HG03139 (cell line): ENCODE measurements at regions not wholly inside any gene's neighbourhood (a gene's known extent, or its start where the extent isn't known, plus 50 kb on each side); places are given as distances from the start of the nearest gene placed in this dataset.

ENCODE experiments used
- ATAC-seq: cut with Tn5 transposase; IDR thresholded peaks from one replicate; pipeline ENCODE4 v1.9.1; 2021; ENCODE audit not compliant: unreplicated experiment

GRCh38 chrX:13151828-13152517, 107.6 kb upstream of the FAM9C start:
- ATAC-seq, result no peak

DNA sequence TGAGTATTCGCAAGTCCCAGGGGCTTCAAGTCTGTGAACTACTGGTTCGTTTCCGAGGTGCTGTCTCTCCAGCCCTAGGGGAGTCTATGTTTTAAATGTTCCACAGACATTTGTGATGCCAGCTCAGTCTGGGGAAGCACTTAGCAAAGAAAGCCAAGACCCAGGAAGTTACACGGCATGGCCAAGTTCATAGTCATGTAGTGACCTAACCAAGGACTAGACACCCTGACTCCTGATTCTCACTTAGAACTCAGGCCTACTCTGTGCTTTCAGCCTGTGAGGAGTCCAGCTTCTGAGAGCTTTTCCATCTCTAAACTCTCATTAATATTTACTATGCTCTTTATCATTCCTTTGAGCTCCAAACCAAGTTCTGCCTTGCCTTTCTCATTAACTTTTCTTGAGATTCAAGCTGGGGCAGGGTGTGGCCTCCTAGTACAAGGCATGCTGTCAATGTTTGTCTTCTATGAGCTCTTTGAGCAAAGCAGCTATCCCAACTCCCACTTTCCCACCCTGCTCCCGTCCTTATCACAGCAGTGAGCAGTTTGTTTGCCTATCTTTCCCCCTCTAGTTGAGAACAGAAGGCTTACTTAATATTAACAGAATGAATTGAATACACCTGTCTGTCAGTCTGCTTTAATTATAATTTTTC, 105.4 kb upstream of the FAM9C start:
- ATAC-seq, result no peak

DNA sequence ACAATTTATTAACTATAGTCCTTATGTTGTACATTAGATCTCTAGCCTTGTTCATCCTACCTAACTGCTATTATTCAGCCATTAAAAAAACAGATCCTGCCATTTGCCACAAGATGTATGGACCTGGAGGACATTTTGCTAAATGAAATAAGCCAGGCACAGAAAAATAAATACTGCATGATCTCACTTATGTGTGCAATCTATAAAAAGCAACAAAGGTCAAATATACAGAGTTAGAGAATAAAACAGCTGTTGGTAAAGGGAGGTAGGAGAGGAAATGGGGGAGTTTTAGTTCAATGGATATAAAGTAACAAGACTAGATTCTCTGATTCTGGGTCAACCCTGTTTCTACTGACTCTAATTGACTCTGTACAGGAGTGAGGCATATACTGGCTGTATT, 103.3 kb upstream of the FAM9C start:
- no peak for ATAC-seq

DNA sequence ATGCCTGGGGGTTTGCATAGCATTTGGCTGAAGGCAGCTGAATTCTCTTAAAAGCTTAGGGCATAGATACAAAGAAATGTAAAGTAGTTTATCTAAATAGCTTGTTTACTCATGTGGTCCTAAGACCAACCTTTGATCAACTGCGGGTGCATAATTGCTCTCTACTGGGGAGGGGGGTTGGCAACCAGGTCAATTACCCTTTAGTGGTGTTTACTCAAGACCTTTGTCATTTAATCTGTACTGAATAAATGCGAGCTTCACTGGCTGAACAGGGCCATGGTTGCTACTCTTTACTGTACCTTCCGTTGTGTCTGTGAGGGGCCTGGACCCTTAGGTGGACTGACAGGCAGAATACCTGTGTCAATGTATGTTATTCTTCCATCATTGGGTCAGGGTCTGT, 102.7 kb upstream of the FAM9C start:
- ATAC-seq, result no peak

- ATAC-seq, result no peak
These were observed 100.7 kb upstream of the FAM9C start for GRCh38 chrX:13144927-13145655.

DNA sequence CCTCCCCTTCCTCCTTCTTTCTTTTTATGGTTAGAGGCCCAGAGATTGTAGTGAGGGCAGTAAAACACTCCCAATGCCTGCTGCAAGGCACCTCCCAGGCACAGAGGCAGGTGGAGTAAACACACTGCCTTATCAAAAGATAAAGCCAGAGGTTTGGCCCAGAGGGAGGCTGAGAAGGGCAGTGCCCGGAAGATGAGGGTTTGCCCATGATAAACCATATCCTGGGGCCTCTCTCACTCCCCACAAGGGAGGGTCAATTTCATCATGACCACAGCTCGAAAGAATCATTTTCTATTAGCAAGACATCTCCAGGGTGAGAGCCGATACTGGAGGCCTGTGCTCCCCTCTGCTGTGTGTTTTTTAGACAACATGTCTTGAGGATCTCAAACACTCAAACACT, 98.5 kb upstream of the FAM9C start:
- no peak for ATAC-seq

DNA sequence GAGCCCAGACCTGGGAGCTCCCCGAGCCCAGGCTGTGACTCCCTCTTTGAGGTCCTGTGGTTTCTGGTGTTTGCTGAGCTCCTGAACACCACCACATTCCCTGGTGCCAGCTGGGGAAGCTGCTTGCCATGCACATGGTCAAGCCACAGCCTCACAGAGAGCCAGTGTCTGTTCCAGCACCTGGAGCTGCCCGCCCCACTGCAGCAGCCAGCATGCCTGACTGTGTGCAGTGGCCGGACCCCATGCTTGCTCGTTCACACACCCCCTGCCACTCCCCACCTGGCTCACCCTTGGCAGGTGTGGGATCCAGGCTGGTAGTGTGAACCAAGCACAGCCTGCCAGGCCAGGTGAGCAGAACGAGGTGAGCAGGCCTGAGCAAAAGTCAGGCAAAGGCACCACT, 95.6 kb upstream of the FAM9C start:
- no peak for ATAC-seq

- ATAC-seq, result no peak
These were observed 87.1 kb upstream of the FAM9C start for GRCh38 chrX:13131396-13132137.

DNA sequence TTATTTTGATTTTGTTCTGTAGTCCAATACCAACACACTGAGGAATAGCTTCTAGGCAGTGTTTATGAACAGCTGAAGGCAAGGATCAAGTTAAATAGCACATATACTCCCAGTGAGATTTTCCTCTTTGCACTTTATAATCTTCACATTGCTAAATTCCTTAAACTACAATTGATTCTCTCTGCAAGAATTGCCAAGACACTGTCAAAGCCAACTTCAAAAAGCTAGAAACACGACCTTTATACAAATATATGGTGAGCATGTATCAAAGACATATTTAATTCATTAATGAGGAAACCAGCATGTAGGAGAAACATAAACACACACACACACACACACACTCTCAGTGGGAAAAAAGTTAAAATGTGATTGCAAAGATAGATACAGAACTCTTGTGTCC, 86.4 kb upstream of the FAM9C start:
- ATAC-seq, result no peak

DNA sequence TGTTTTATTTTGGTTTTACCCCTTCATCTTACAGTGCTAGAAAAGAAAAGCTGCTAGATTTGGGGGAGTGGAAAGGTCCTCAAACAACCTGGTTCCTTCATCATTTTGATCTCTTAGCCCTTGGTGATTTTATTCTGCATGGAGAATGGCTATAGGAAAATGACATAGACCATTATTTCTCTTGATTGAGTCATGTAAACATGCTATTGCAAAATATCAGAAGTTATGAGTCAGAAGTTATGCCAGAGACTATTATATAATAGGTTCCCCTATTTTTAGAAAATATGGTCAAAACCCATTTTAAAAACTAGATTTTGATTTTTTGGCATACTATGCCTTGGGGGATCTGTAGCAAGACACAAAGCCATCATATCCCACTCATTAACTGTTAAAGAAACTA, 83.7 kb upstream of the FAM9C start:
- no peak for ATAC-seq

DNA sequence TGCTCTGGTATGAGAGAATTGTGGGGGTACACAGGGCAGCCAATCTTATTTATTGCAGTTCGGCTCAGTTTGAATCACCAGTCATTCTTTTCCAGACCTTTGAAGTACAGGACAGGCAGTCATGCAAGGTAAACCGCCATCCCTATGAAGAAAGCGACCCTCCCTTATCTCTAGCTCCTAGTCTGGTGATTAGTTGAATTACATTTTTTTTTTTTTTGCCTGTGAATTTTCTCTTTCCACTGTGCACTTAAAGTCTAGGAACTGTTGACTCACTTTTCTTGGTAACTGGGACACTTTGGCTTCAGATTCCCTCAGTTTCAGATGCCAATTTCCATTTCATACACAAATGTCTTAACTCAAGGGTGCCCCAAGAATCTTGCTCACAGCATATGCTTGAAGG, 82.4 kb upstream of the FAM9C start:
- no peak for ATAC-seq

DNA sequence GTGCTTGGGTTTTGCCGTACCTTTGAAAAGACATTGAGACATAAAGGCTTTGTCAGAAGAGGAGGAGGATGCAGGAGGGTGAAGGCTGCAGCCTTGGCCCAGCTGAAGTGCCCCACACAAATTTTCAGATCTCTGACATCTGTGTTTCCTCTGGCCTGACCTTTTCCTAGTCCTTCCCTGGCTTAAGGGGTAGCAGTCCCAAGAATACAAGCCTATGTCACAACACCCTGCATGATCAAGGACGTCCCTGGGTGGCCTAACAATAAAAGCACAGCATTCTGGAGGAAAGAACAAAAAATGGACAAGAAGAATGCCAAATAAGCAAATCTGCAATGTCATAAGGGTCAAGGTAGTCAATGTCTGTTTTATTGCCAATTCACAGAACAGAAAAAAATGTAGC, 80.8 kb upstream of the FAM9C start:
- ATAC-seq, result no peak

- ATAC-seq, result no peak
These were observed 79.5 kb upstream of the FAM9C start for GRCh38 chrX:13123857-13124345.

DNA sequence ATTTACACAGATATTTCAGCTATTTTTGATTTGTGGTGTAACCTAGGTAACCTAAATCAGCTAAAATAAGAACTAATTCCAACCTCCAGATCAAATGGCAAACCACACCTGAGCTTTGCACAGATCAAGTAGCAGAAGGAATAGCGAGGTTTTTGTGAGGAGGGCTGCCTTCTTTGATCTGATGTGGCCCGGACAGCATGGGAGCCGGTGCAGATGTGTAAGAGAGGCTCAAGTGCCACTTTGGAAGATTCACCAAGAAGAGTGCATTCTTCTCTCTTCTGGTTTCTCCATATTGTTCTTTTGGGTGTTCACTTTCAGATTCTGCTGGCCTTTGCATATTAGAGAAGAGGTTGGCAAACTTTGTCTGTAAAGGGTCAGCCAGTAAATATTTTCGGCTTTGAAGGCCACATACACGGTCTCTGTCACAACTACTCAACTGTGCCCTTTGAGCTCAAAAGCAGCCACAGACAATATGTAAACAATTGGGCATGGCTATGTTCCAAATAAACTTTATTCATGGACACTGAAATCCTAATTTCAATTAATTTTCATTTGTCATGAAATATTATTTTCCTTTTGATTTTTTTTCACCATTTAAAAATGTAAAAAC, 78.9 kb upstream of the FAM9C start:
- ATAC-seq, result no peak

DNA sequence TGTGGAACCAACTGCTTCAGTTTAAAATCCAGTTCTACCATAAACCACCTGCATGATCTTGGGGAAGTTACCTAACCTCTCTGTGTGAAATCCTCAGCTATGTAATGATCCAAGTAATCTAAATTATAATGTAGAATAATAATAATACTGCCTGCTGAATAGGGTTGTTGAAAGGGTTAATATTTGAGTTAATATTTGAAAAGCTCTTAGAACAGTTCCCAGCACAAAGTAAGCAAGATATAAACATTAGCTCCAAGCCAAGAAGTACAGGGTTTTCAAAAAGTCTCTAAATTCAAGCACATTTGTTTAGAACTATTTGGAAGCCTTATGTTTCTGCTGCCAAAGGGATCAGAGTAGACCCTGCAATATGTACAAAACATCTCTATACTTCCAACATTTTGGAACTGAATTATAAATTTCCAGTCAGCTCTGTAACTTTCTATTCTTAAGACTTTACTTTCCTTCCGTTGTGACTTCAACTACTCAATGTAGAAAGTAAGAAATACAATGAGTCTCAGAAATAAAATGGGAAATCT, 76.7 kb upstream of the FAM9C start:
- ATAC-seq, result no peak

DNA sequence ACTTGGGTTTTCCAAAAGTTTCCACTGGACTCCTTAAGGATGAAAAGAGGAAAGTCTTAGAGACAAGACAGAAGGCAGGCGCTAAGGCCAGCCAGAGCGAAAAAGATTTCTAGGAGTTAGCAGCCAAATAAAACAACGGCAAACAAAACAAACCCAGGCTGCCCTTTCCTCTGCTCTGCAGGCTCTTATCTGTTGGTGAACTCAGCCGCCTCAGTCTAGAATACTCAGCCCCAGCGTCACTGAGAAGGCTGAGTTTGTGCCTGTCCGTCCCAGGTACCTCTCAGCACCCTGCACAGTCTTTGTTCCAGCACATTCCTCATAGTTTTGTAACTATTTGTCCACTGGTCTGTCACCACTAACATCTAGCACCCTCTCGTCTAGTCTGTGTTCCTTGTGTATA, 75.6 kb upstream of the FAM9C start:
- no peak for ATAC-seq

DNA sequence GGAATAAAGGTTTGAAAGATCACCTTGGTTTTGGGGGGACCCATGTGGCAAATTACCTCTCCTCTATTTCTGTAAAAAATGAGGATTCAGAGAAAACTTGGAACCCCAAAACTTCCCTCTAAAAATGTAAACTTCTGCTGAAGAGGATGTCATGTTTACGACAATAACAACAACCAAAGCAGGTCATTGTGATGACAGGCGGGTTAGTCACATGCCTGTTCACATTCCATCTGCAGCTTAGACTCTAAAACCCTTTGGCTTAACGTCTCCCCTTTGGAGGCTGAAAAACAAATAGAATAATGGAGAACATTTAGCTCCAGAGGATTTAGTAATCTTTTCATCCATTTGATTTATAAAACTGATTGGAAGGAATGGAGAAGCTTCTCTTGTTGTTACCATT, 75.0 kb upstream of the FAM9C start:
- ATAC-seq, result no peak

GRCh38 chrX:13115146-13115855, 70.9 kb upstream of the FAM9C start:
- no peak for ATAC-seq

GRCh38 chrX:13112499-13112898, 68.1 kb upstream of the FAM9C start:
- no peak for ATAC-seq
